OCI-LY1 (cell line): ENCODE measurements at regions not wholly inside any gene's neighbourhood (a gene's known extent, or its start where the extent isn't known, plus 50 kb on each side); places are given as distances from the start of the nearest gene placed in this dataset.

ENCODE experiments used
- CTCF ChIP-seq: fragments of 200-600 bp; sonication (generic), shearing (Covaris generic); IDR thresholded peaks from 2 replicates; pipeline ENCODE4 v1.5.1; 2017; ENCODE audit warnings: mild to moderate bottlenecking, antibody characterized with exemption, low read length, moderate library complexity, mixed read lengths
- EZH2 ChIP-seq: fragments of 200-600 bp; sonication (generic), shearing (Covaris generic); IDR thresholded peaks from 2 replicates; pipeline ENCODE4 v1.8.0; 2017; ENCODE audit warnings: borderline replicate concordance, mixed run types, mild to moderate bottlenecking, antibody characterized with exemption, low read length, moderate library complexity, mixed read lengths

- TF ChIP-seq CTCF: no peak
- no peak for TF ChIP-seq EZH2
Observed at GRCh38 chr3:152916753-152917279, 81.9 kb downstream of the P2RY1 start.
